ENCODE measurements at regions not wholly inside any gene's neighbourhood (a gene's known extent, or its start where the extent isn't known, plus 50 kb on each side); places are given as distances from the start of the nearest gene placed in this dataset.

DNA sequence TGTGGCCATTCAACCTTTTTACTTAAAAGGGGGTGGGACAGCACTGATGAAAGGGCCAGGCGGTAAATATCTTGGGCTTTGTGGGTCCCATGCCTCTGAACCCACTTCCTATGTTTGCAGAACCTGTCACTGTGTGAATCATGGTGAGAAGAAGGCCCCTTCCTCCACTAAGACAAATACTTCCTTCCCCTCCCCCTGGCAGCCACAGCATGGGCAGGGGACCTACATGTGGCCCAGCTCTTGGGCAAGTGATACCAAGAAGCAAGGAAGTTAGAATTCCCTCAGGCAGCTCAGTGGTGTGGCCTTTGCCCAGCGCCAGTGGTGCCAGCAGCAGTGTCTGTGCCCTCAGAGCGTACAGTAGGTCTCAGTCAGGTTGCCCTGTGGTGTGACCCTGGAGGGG, 168.6 kb downstream of the TRIM33 start:
- ATAC-seq (ENCODE audit: insufficient read depth, low FRiP score) = no peak
- no peak overlapping the region for H3K27ac ChIP-seq (ENCODE audit: low read depth in 1 of 2, low read length in 1 of 2)
- TF ChIP-seq CTCF (IDR thresholded peaks at IDR 0.05; ENCODE audit: control extremely low read depth, extremely low read depth) = no peak

DNA sequence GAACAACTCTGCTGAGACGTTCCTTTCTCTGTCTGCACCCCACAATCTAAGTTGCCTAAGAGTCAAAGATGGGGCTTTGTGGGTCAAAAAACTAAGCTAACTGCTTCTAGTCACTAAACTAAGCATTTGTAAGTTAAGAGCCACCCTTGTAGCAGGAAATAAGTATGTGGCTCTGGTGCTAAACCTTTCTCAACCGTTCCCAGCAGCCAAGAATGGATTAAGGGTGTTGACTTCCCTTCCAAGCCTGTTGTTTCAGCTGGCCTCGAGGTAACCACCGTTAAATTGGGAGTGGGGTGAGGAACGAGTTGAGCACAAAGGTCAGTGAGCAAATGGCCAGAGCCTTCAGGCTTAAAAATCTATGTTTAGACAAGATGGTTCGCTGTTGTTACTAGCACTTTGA, 169.1 kb downstream of the TRIM33 start:
- 6 to 31% methylated on average over 6 of the region's 6 CpGs for WGBS, 2 donors
- no peak overlapping the region for H3K4me3 ChIP-seq
- H3K9me3 ChIP-seq (ENCODE audit: control insufficient read depth in 4 of 4, insufficient read depth in 3 of 4, low read length in 3 of 4) = no peaks in the 10 kb centered on the region
- ATAC-seq (ENCODE audit: insufficient read depth, low FRiP score) (no peak), DNase-seq (no peak)
- no peaks in the 10 kb centered on the region for H3K27me3 ChIP-seq (ENCODE audit: control insufficient read depth in 3 of 3, insufficient read depth in 3 of 3, low read length in 2 of 3)
- TF ChIP-seq CTCF (IDR thresholded peaks at IDR 0.05; ENCODE audit: control extremely low read depth, extremely low read depth) = no peak
- no peak overlapping the region for H3K9ac ChIP-seq (ENCODE audit: insufficient read depth in 1 of 2, low read length in 2 of 2)
- peaks cover 0 to 36% (median 0%) of the 10 kb centered on the region in 5 donors for H3K4me1 ChIP-seq (ENCODE audit: control insufficient read depth in 5 of 5, insufficient read depth in 5 of 5, low read length in 5 of 5)
- H3K27ac ChIP-seq (ENCODE audit: low read depth in 1 of 2, low read length in 1 of 2) = no peak overlapping the region
- H3K36me3 ChIP-seq (ENCODE audit: control insufficient read depth in 4 of 4, insufficient read depth in 4 of 4, low read length in 4 of 4) = no peaks in the 10 kb centered on the region

More for the DNA sequence above, 168.6 kb downstream of the TRIM33 start:
- DNase-seq = no peak
- 20 to 70% methylated on average over 3 of the region's 3 CpGs for WGBS, 2 donors
- H3K4me1 ChIP-seq (ENCODE audit: control insufficient read depth in 5 of 5, insufficient read depth in 5 of 5, low read length in 5 of 5) = peaks cover 0 to 36% (median 0%) of the 10 kb centered on the region in 5 donors
- H3K9me3 ChIP-seq (ENCODE audit: control insufficient read depth in 4 of 4, insufficient read depth in 3 of 4, low read length in 3 of 4) = no peaks in the 10 kb centered on the region
- H3K36me3 ChIP-seq (ENCODE audit: control insufficient read depth in 4 of 4, insufficient read depth in 4 of 4, low read length in 4 of 4) = no peaks in the 10 kb centered on the region
- no peaks in the 10 kb centered on the region for H3K27me3 ChIP-seq (ENCODE audit: control insufficient read depth in 3 of 3, insufficient read depth in 3 of 3, low read length in 2 of 3)
- no peak overlapping the region for H3K4me3 ChIP-seq
- no peak overlapping the region for H3K9ac ChIP-seq (ENCODE audit: insufficient read depth in 1 of 2, low read length in 2 of 2)

GRCh38 chr1:114341299-114341698, 169.7 kb downstream of the TRIM33 start:
- Histone ChIP-seq H3K27ac (ENCODE audit: low read depth in 1 of 2, low read length in 1 of 2) (no peak overlapping the region), H3K4me3 (no peak overlapping the region), H3K27me3 (ENCODE audit: control insufficient read depth in 3 of 3, insufficient read depth in 3 of 3, low read length in 2 of 3) (no peaks in the 10 kb centered on the region), H3K4me1 (ENCODE audit: control insufficient read depth in 5 of 5, insufficient read depth in 5 of 5, low read length in 5 of 5) (peaks cover 0 to 33% (median 0%) of the 10 kb centered on the region in 5 donors), H3K9me3 (ENCODE audit: control insufficient read depth in 4 of 4, insufficient read depth in 3 of 4, low read length in 3 of 4) (no peaks in the 10 kb centered on the region), H3K36me3 (ENCODE audit: control insufficient read depth in 4 of 4, insufficient read depth in 4 of 4, low read length in 4 of 4) (no peaks in the 10 kb centered on the region), H3K9ac (ENCODE audit: insufficient read depth in 1 of 2, low read length in 2 of 2) (no peak overlapping the region)
- no peak for DNase-seq
- no peak for TF ChIP-seq CTCF (IDR thresholded peaks at IDR 0.05; ENCODE audit: control extremely low read depth, extremely low read depth)
- no peak for ATAC-seq (ENCODE audit: insufficient read depth, low FRiP score)
- WGBS, 2 donors = 37 to 63% methylated on average over 3 of the region's 3 CpGs

DNA sequence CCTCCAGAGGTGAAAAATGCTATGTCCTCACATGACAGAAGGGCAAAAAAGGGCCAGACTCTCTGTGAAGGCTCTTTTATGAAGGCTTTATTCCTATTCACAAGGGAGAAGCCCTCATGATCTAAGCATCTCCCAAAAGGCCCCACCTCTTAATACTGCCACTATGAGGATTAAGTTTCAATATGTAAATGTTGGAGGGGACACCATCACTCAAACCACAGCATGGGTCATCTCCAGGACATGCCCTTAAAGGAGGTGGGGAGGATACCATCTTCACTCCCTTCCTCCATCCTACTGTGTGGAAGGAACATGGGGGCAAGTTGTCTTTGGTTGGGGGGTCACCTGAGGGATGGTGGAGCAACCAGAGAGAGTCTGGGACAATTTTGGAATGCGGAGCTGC, 170.1 kb downstream of the TRIM33 start:
- TF ChIP-seq CTCF (IDR thresholded peaks at IDR 0.05; ENCODE audit: control extremely low read depth, extremely low read depth) = no peak
- Histone ChIP-seq H3K36me3 (ENCODE audit: control insufficient read depth in 4 of 4, insufficient read depth in 4 of 4, low read length in 4 of 4) (no peaks in the 10 kb centered on the region), H3K27ac (ENCODE audit: low read depth in 1 of 2, low read length in 1 of 2) (no peak overlapping the region), H3K27me3 (ENCODE audit: control insufficient read depth in 3 of 3, insufficient read depth in 3 of 3, low read length in 2 of 3) (no peaks in the 10 kb centered on the region), H3K4me1 (ENCODE audit: control insufficient read depth in 5 of 5, insufficient read depth in 5 of 5, low read length in 5 of 5) (peaks cover 0 to 29% (median 0%) of the 10 kb centered on the region in 5 donors), H3K9ac (ENCODE audit: insufficient read depth in 1 of 2, low read length in 2 of 2) (no peak overlapping the region), H3K4me3 (no peak overlapping the region), H3K9me3 (ENCODE audit: control insufficient read depth in 4 of 4, insufficient read depth in 3 of 4, low read length in 3 of 4) (no peaks in the 10 kb centered on the region)
- WGBS, 2 donors = 61 to 75% methylated on average over 1 of the region's 1 CpG
- DNase-seq (no peak), ATAC-seq (ENCODE audit: insufficient read depth, low FRiP score) (no peak)
